ENCODE measurements at regions not wholly inside any gene's neighbourhood (a gene's known extent, or its start where the extent isn't known, plus 50 kb on each side); places are given as distances from the start of the nearest gene placed in this dataset.

DNA sequence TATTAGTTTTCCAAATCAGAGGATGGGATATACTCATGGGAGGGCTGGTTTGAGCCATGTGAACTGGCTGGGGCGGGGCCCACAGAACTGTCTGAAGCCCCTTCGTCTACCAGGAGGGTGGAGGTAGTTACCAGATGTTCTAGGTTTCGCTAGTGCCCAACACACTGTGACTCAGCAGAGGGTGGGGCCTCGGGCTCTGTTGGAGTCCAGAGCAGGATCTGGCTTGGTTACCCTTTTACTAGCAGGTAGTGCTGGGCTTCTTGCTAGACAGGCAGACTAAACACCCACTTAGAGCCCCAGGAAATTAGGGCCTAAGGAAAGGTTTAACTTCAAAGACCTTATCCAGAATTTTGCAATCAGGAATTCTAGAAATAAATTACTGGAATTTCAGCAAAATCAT, 56.2 kb upstream of the CHRDL1 start:
- DNase-seq = no peak

DNA sequence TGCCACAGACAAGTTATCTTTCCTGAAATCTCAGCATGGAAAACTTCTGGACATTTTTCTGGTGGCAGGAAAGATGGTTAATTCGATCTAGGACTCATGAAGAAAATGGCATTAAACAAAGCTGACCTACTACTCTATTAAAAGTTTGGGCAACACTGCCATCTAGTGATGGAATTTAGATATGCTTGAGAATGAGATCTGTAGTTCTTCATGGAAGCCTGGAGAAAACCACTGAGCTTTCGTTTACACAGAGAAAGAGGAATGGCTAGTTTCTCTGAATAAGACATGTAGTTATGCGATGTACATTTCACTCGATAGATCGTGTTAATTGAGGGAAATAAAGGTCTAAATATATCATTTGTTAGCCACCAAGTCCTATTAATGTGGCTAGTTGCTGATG, 51.7 kb upstream of the CHRDL1 start:
- DNase-seq = no peak

- no peak for DNase-seq
Observed at GRCh38 chrX:110846071-110846470, 50.5 kb upstream of the CHRDL1 start.

Measured in stimulated activated CD4-positive, alpha-beta T cell treated with anti-CD3 and anti-CD28 coated beads, Interleukin-12 subunit alpha, Interleukin-12 subunit beta, amount 100 ng/mL, for 4 hours (primary cell).